ENCODE measurements at regions not wholly inside any gene's neighbourhood (a gene's known extent, or its start where the extent isn't known, plus 50 kb on each side); places are given as distances from the start of the nearest gene placed in this dataset.

DNA sequence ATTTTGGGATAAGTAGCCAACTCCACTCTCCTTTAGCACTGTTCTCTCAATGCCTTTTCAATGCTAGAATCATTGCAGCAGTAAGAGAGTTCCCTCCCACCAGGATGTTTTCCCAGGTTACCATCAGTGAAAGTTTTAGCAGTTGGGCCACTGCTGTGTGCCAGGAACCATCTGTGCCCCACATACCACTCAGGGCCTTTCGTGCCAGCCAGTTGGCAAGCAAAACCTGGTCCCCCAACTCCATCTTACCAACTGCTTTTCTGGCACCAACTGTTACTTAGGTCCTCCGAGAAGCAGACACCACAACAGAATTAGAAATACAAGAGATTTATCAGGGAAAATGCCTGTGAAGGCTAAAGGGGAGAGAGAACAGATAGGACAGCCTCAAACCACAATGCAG is 533.4 kb upstream of the NBEA start:
- H3K27ac ChIP-seq: no peak overlapping the region
- TF ChIP-seq, protein P1, sequence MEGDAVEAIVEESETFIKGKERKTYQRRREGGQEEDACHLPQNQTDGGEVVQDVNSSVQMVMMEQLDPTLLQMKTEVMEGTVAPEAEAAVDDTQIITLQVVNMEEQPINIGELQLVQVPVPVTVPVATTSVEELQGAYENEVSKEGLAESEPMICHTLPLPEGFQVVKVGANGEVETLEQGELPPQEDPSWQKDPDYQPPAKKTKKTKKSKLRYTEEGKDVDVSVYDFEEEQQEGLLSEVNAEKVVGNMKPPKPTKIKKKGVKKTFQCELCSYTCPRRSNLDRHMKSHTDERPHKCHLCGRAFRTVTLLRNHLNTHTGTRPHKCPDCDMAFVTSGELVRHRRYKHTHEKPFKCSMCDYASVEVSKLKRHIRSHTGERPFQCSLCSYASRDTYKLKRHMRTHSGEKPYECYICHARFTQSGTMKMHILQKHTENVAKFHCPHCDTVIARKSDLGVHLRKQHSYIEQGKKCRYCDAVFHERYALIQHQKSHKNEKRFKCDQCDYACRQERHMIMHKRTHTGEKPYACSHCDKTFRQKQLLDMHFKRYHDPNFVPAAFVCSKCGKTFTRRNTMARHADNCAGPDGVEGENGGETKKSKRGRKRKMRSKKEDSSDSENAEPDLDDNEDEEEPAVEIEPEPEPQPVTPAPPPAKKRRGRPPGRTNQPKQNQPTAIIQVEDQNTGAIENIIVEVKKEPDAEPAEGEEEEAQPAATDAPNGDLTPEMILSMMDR (IDR thresholded peaks at IDR 0.05): no peak
- no peak for TF ChIP-seq ZFX (IDR thresholded peaks at IDR 0.05; ENCODE audit: borderline replicate concordance)

DNA sequence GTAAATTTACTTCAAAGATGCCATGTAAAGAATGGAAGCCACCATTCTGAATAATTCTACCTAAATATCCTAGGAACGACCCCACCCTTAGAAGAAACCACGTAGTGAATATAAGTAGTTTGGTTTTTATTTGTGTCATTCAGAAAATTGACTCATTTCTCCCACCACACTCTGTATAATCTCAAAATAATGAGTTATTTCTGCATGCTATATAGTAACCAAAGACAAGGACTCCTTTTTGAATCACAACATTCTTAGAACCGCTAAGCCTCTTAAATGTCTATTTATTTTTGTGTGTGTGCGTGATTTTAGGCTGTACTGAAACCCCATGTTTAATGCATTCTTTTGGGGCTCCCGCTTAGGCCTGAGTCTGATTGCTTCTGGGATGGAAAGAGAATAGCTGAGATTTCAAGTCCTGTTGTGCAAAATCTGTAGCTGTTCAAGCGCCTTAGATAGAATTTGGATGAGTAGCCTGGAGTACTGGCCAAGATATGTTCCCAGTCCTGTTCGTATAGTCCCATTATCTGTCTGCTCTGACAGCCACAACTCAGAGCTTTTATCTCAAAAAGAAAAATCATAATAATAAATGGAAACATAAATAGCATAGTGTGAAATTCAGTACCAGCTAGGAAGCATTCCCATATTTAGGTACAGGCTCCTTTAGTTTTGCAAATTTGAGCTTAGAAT is 532.4 kb upstream of the NBEA start:
- no peak for TF ChIP-seq ZFX (IDR thresholded peaks at IDR 0.05; ENCODE audit: borderline replicate concordance)
- TF ChIP-seq, protein P1 (IDR thresholded peaks at IDR 0.05): no peak
- H3K27ac ChIP-seq: no peak overlapping the region

DNA sequence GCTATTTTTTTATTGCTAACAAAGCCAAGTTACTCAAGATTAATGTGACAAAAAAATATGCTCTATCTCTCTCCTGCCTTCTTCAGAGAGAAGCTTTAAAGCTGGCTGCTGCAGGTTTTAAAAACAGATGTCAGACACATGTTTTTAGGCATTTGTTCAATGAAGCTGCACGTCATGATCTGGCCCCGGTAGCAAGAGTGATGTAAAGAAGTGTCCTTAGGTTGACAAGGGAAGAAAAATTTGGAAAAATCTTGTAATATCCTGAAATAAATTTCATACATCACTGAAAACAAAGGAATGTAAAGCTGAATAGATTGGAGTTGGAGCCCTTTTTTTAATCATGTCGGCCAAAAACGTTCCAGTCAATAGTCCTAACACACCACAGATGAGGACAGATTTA is 531.4 kb upstream of the NBEA start:
- H3K27ac ChIP-seq: no peak overlapping the region
- no peak for TF ChIP-seq ZFX (IDR thresholded peaks at IDR 0.05; ENCODE audit: borderline replicate concordance)
- TF ChIP-seq, protein P1 (IDR thresholded peaks at IDR 0.05): no peak

DNA sequence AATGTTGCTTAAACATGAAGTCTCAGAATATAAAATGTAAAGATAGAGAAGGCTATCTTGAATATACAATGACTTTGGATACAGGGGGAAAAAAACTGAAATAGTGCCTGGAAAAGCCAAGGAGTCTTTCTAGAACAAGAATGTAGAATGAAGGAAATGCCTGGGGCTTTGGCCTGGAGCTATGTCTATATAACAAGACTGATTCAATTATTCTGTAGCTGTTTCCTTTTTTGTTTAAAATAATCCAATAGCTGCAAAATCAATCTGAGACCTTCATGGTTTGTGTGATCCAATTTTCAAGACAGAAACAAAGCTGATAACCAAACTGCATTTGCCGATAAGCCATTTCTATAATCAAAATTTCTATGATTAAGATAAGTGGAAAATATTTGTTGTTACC is 530.9 kb upstream of the NBEA start:
- no peak overlapping the region for H3K27ac ChIP-seq
- TF ChIP-seq, protein P1 (IDR thresholded peaks at IDR 0.05): no peak
- no peak for TF ChIP-seq ZFX (IDR thresholded peaks at IDR 0.05; ENCODE audit: borderline replicate concordance)

DNA sequence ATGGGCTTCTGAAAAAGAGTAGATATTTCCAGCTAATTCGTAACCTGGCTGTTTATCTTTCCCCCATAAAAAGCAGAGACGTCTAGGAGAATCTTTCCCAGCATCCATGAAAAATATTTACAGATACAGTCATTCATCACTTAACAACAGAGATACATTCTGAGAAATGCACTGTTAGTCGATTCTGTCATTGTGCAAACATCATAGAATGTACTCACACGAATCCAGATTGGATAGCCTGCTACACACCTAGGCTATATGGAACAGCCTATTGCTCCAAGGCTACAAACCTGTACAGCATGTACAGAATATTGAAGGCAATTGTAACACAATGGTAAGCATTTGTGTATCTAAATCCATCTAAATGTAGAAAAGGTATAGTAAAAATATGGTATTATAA is 530.2 kb upstream of the NBEA start:
- TF ChIP-seq, protein P1 (IDR thresholded peaks at IDR 0.05): no peak
- no peak for TF ChIP-seq ZFX (IDR thresholded peaks at IDR 0.05; ENCODE audit: borderline replicate concordance)
- no peak overlapping the region for H3K27ac ChIP-seq

DNA sequence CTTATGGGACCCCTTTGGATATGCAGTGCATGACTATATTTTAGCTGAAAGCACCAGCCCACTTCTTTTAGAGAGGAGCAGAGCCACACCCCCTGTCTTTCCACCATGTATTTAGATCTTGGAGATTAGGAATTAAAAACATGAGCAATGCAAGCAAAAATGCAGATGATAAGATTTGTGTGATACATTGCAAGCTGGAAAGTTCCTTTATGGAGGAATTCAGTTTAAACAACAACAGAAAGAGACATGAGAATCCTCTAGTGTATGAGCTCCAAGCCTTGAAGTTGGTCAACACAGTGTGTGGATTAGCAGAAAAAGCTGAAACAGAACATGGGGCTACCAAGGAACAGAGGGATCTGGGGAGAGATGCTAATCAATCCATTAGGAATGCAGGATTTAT is 529.8 kb upstream of the NBEA start:
- no peak overlapping the region for H3K27ac ChIP-seq
- TF ChIP-seq, protein P1 (IDR thresholded peaks at IDR 0.05): no peak
- no peak for TF ChIP-seq ZFX (IDR thresholded peaks at IDR 0.05; ENCODE audit: borderline replicate concordance)

DNA sequence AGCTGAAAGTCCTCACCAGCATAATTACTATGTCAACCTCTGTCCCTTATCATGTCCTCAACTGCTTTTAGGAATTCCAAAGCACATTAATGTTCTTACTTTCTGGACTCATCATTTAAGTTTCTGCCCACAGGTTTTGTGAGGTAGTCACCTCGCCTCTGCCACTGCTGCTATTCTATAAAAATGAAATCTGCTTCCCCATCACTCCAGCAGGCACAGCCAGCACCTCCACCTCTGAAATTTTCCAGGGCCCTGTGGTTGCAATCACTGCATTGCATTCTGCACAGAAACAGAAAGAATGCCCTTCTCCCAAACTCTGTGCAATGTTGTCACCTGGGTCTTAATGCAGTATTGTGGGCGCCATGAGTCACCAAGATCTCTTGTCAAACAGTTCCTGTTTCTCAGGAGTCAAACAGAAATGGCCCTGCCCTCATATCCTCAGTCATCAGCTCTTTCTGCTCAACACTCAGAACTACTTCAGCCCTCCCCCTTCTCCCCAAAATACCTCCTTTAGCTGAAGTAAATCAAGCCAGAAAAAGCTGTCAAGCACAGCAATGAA is 529.2 kb upstream of the NBEA start:
- no peak overlapping the region for H3K27ac ChIP-seq
- TF ChIP-seq, protein P1 (IDR thresholded peaks at IDR 0.05): no peak
- TF ChIP-seq ZFX (IDR thresholded peaks at IDR 0.05; ENCODE audit: borderline replicate concordance): no peak

Measured in 22Rv1 (cell line).